Thyroid gland (tissue), 4 donors: ENCODE measurements at regions not wholly inside any gene's neighbourhood (a gene's known extent, or its start where the extent isn't known, plus 50 kb on each side); places are given as distances from the start of the nearest gene placed in this dataset.

Experiments used
- POLR2A ChIP-seq, 2 donors: fragments of 450-650 bp; IDR thresholded peaks; one replicate each; pipeline ENCODE4 v1.6.1; 2017; ENCODE audit warnings: antibody characterized with exemption in 2 of 2, mild to moderate bottlenecking in 2 of 2, moderate library complexity in 1 of 2
- TF ChIP-seq, protein P1 (sequence below), 6 experiments: fragments of 200-600 bp in 3 of 6; fragments of 450-650 bp in 3 of 6; sonication (generic) in 3 of 6; IDR thresholded peaks; one replicate each; pipeline ENCODE4 v1.5.1; 2016 to 2019; ENCODE audit warnings: antibody characterized with exemption in 6 of 6, mild to moderate bottlenecking in 2 of 6, inconsistent platforms in 1 of 6, moderate library complexity in 1 of 6

DNA sequence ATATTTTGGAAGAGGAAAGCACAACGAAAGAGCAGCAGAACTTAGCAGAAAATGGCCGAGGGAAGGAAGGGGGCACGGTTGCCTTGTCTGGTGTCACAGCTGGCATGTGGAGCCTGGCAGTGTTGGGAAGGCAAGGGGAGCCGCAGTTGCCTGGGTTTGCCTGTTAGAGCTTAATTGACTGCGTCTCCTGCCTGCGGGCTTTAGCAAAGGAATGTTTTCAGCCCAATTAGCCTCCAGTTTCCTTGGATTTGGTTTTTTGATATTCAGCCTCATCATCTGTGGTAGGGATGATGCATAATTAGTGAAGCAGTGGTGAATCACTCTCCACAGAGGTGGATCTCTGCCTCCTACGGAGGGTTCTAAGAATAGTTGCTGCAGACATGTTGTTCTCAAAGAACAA is 832.6 kb downstream of the QKI start:
- TF ChIP-seq, protein P1, sequence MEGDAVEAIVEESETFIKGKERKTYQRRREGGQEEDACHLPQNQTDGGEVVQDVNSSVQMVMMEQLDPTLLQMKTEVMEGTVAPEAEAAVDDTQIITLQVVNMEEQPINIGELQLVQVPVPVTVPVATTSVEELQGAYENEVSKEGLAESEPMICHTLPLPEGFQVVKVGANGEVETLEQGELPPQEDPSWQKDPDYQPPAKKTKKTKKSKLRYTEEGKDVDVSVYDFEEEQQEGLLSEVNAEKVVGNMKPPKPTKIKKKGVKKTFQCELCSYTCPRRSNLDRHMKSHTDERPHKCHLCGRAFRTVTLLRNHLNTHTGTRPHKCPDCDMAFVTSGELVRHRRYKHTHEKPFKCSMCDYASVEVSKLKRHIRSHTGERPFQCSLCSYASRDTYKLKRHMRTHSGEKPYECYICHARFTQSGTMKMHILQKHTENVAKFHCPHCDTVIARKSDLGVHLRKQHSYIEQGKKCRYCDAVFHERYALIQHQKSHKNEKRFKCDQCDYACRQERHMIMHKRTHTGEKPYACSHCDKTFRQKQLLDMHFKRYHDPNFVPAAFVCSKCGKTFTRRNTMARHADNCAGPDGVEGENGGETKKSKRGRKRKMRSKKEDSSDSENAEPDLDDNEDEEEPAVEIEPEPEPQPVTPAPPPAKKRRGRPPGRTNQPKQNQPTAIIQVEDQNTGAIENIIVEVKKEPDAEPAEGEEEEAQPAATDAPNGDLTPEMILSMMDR (IDR thresholded peaks at IDR 0.05), result no peak
- TF ChIP-seq POLR2A (IDR thresholded peaks at IDR 0.05), result no peak
